ENCODE measurements at regions not wholly inside any gene's neighbourhood (a gene's known extent, or its start where the extent isn't known, plus 50 kb on each side); places are given as distances from the start of the nearest gene placed in this dataset.

DNA sequence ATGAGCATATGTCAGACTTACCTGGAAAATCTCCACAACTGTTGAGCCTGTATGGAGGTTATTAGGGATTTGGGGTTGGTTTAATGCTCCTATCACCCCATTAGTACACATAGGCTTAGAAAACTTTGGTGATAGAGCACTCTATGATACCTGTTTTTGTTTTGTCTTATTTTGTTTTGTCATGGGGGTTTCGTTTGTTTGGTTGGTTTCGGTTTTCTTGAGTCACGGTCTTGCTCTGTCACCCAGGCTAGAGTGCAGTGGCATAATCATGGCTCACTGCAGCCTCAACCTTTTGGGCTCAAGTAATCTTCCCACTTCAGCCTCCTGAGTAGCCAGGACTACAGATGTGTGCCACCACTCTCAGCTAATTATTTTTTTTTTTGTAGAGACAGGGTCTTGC, 70.0 kb downstream of the MZT1 start:
- Histone ChIP-seq H3K27ac (ENCODE audit: low read depth in 1 of 3, low read length in 2 of 3) (no peak overlapping the region), H3K27me3 (ENCODE audit: control insufficient read depth in 3 of 3, insufficient read depth in 3 of 3, low read length in 3 of 3) (no peaks in the 10 kb centered on the region), H3K9me3 (ENCODE audit: control insufficient read depth in 2 of 2, insufficient read depth in 1 of 2, low read depth in 1 of 2, low read length in 1 of 2) (no peaks in the 10 kb centered on the region), H3K4me3 (ENCODE audit: low read depth in 1 of 3, low read length in 3 of 3) (no peak overlapping the region), H3K36me3 (ENCODE audit: control insufficient read depth in 3 of 3, insufficient read depth in 2 of 3, low read depth in 1 of 3, low read length in 3 of 3) (no peaks in the 10 kb centered on the region), H3K4me1 (ENCODE audit: control insufficient read depth in 3 of 3, insufficient read depth in 2 of 3, low read depth in 1 of 3, low read length in 2 of 3) (no peaks in the 10 kb centered on the region)
- no peak for DNase-seq
- WGBS, 3 donors = 80 to 87% (median 87%) methylated on average over 3 of the region's 3 CpGs
- no peak for FAIRE-seq

- no peaks in the 10 kb centered on the region for H3K36me3 ChIP-seq (ENCODE audit: control insufficient read depth in 3 of 3, insufficient read depth in 2 of 3, low read depth in 1 of 3, low read length in 3 of 3)
- H3K27me3 ChIP-seq (ENCODE audit: control insufficient read depth in 3 of 3, insufficient read depth in 3 of 3, low read length in 3 of 3) = no peaks in the 10 kb centered on the region
- no peaks in the 10 kb centered on the region for H3K9me3 ChIP-seq (ENCODE audit: control insufficient read depth in 2 of 2, insufficient read depth in 1 of 2, low read depth in 1 of 2, low read length in 1 of 2)
- H3K4me1 ChIP-seq (ENCODE audit: control insufficient read depth in 3 of 3, insufficient read depth in 2 of 3, low read depth in 1 of 3, low read length in 2 of 3) = no peaks in the 10 kb centered on the region
- WGBS, 3 donors = 84 to 85% (median 85%) methylated on average over 2 of the region's 2 CpGs
- FAIRE-seq = no peak
- DNase-seq = no peak
- no peak overlapping the region for H3K27ac ChIP-seq (ENCODE audit: low read depth in 1 of 3, low read length in 2 of 3)
- H3K4me3 ChIP-seq (ENCODE audit: low read depth in 1 of 3, low read length in 3 of 3) = no peak overlapping the region
Measured at GRCh38 chr13:72656357-72656756, 71.1 kb downstream of the MZT1 start.

DNA sequence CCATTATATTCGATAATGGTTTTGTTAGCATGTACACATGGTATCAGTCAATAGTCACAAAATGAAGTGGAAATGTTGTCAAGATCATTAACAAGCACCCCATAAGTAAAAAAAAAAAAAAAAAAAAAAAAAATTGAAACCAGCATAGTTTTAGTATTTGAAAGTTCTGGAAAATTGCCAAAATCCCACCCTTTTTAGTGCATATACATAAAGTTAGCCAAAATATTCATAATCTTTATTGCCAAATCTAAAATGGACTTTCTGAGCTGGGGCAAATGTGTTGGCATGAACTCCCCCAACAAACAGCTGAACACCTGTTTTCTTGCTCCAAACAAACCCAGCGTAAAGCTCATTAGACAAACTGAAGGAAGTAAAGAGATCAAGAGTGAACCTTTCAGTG, 73.9 kb downstream of the MZT1 start:
- Histone ChIP-seq H3K27me3 (ENCODE audit: control insufficient read depth in 3 of 3, insufficient read depth in 3 of 3, low read length in 3 of 3) (no peaks in the 10 kb centered on the region), H3K9me3 (ENCODE audit: control insufficient read depth in 2 of 2, insufficient read depth in 1 of 2, low read depth in 1 of 2, low read length in 1 of 2) (no peaks in the 10 kb centered on the region), H3K27ac (ENCODE audit: low read depth in 1 of 3, low read length in 2 of 3) (no peak overlapping the region), H3K4me3 (ENCODE audit: low read depth in 1 of 3, low read length in 3 of 3) (no peak overlapping the region), H3K4me1 (ENCODE audit: control insufficient read depth in 3 of 3, insufficient read depth in 2 of 3, low read depth in 1 of 3, low read length in 2 of 3) (no peaks in the 10 kb centered on the region), H3K36me3 (ENCODE audit: control insufficient read depth in 3 of 3, insufficient read depth in 2 of 3, low read depth in 1 of 3, low read length in 3 of 3) (no peaks in the 10 kb centered on the region)
- WGBS, 3 donors = 85 to 86% (median 85%) methylated on average over 2 of the region's 2 CpGs
- FAIRE-seq (no peak), DNase-seq (peak in 1 of 2 donors; percentile 5)

GRCh38 chr13:72652681-72653080, 74.7 kb downstream of the MZT1 start:
- 46 to 63% (median 62%) methylated on average over 2 of the region's 2 CpGs for WGBS, 3 donors

GRCh38 chr13:72651144-72651543, 76.3 kb downstream of the MZT1 start:
- Histone ChIP-seq H3K4me3 (ENCODE audit: low read depth in 1 of 3, low read length in 3 of 3) (no peak overlapping the region), H3K36me3 (ENCODE audit: control insufficient read depth in 3 of 3, insufficient read depth in 2 of 3, low read depth in 1 of 3, low read length in 3 of 3) (no peaks in the 10 kb centered on the region), H3K27me3 (ENCODE audit: control insufficient read depth in 3 of 3, insufficient read depth in 3 of 3, low read length in 3 of 3) (no peaks in the 10 kb centered on the region), H3K9me3 (ENCODE audit: control insufficient read depth in 2 of 2, insufficient read depth in 1 of 2, low read depth in 1 of 2, low read length in 1 of 2) (no peaks in the 10 kb centered on the region), H3K27ac (ENCODE audit: low read depth in 1 of 3, low read length in 2 of 3) (no peak overlapping the region), H3K4me1 (ENCODE audit: control insufficient read depth in 3 of 3, insufficient read depth in 2 of 3, low read depth in 1 of 3, low read length in 2 of 3) (no peaks in the 10 kb centered on the region)
- DNase-seq (peak in 1 of 2 donors; percentile 20), FAIRE-seq (no peak)
- WGBS, 3 donors = 20 to 37% (median 22%) methylated on average over 5 of the region's 5 CpGs

More at GRCh38 chr13:72652681-72653080, 74.7 kb downstream of the MZT1 start:
- H3K36me3 ChIP-seq (ENCODE audit: control insufficient read depth in 3 of 3, insufficient read depth in 2 of 3, low read depth in 1 of 3, low read length in 3 of 3) = no peaks in the 10 kb centered on the region
- no peaks in the 10 kb centered on the region for H3K9me3 ChIP-seq (ENCODE audit: control insufficient read depth in 2 of 2, insufficient read depth in 1 of 2, low read depth in 1 of 2, low read length in 1 of 2)
- DNase-seq (no peak), FAIRE-seq (no peak)
- H3K27me3 ChIP-seq (ENCODE audit: control insufficient read depth in 3 of 3, insufficient read depth in 3 of 3, low read length in 3 of 3) = no peaks in the 10 kb centered on the region
- no peak overlapping the region for H3K4me3 ChIP-seq (ENCODE audit: low read depth in 1 of 3, low read length in 3 of 3)
- no peak overlapping the region for H3K27ac ChIP-seq (ENCODE audit: low read depth in 1 of 3, low read length in 2 of 3)
- H3K4me1 ChIP-seq (ENCODE audit: control insufficient read depth in 3 of 3, insufficient read depth in 2 of 3, low read depth in 1 of 3, low read length in 2 of 3) = no peaks in the 10 kb centered on the region

- 18 to 58% (median 35%) methylated on average over 5 of the region's 5 CpGs for WGBS, 3 donors
- FAIRE-seq (no peak), DNase-seq (peak in 1 of 2 donors; percentile 12)
- H3K27me3 ChIP-seq (ENCODE audit: control insufficient read depth in 3 of 3, insufficient read depth in 3 of 3, low read length in 3 of 3) = no peaks in the 10 kb centered on the region
- H3K4me3 ChIP-seq (ENCODE audit: low read depth in 1 of 3, low read length in 3 of 3) = no peak overlapping the region
- no peak overlapping the region for H3K27ac ChIP-seq (ENCODE audit: low read depth in 1 of 3, low read length in 2 of 3)
- no peaks in the 10 kb centered on the region for H3K4me1 ChIP-seq (ENCODE audit: control insufficient read depth in 3 of 3, insufficient read depth in 2 of 3, low read depth in 1 of 3, low read length in 2 of 3)
- H3K9me3 ChIP-seq (ENCODE audit: control insufficient read depth in 2 of 2, insufficient read depth in 1 of 2, low read depth in 1 of 2, low read length in 1 of 2) = no peaks in the 10 kb centered on the region
- H3K36me3 ChIP-seq (ENCODE audit: control insufficient read depth in 3 of 3, insufficient read depth in 2 of 3, low read depth in 1 of 3, low read length in 3 of 3) = no peaks in the 10 kb centered on the region
Measured at GRCh38 chr13:72650051-72650700, 77.3 kb downstream of the MZT1 start.

DNA sequence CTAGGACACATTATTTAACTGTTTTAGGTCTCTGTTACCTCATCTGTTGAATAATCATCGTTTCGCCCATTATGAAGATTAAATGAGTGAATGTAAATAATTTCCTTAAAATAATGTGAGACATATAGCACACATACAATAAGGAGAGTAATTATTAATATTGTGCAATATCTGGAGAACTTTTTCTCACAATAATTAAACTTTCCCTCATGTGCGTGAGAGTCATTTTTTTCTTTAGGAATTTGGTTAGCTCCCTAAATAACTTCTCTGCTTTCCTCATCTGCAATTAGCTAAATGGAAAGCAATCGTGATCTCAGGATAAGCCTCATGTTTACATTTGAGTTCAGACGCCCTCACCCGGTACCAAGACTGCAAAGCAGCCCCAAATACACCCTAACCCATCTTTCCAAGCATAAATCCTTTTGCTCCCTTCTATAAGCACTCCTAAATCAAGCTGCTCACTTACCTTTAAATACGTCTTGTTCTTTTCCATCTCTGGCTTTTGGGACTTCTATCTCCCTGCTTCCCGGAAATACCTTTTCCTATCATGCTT, 78.8 kb downstream of the MZT1 start:
- no peaks in the 10 kb centered on the region for H3K9me3 ChIP-seq (ENCODE audit: control insufficient read depth in 2 of 2, insufficient read depth in 1 of 2, low read depth in 1 of 2, low read length in 1 of 2)
- H3K4me1 ChIP-seq (ENCODE audit: control insufficient read depth in 3 of 3, insufficient read depth in 2 of 3, low read depth in 1 of 3, low read length in 2 of 3) = no peaks in the 10 kb centered on the region
- DNase-seq (peak; percentile 5 to 6), FAIRE-seq (no peak)
- H3K27ac ChIP-seq (ENCODE audit: low read depth in 1 of 3, low read length in 2 of 3) = no peak overlapping the region
- no peak overlapping the region for H3K4me3 ChIP-seq (ENCODE audit: low read depth in 1 of 3, low read length in 3 of 3)
- H3K27me3 ChIP-seq (ENCODE audit: control insufficient read depth in 3 of 3, insufficient read depth in 3 of 3, low read length in 3 of 3) = no peaks in the 10 kb centered on the region
- no peaks in the 10 kb centered on the region for H3K36me3 ChIP-seq (ENCODE audit: control insufficient read depth in 3 of 3, insufficient read depth in 2 of 3, low read depth in 1 of 3, low read length in 3 of 3)
- WGBS, 3 donors = 50 to 62% (median 61%) methylated on average over 8 of the region's 8 CpGs

DNA sequence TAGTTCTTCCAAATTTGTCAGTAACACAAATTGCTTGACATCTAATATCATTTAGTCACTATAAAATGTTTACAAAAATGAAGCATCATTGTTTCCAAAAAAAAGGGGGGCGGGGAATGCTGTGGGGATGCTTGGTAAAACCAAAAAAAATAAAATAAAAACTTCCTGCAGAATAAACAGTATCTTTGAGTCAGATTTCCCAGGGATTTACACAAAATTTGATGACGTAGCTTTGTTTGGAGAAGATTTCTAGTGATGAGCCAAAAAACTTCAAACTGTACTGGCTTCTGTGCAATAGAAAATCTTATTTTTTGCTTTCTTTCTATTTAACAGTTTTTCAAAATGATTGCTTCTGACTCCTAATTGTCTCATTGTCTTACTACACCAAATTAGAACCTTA, 80.0 kb downstream of the MZT1 start:
- no peaks in the 10 kb centered on the region for H3K36me3 ChIP-seq (ENCODE audit: control insufficient read depth in 3 of 3, insufficient read depth in 2 of 3, low read depth in 1 of 3, low read length in 3 of 3)
- 67 to 84% (median 81%) methylated on average over 2 of the region's 2 CpGs for WGBS, 3 donors
- DNase-seq (no peak), FAIRE-seq (no peak)
- no peak overlapping the region for H3K4me3 ChIP-seq (ENCODE audit: low read depth in 1 of 3, low read length in 3 of 3)
- no peaks in the 10 kb centered on the region for H3K4me1 ChIP-seq (ENCODE audit: control insufficient read depth in 3 of 3, insufficient read depth in 2 of 3, low read depth in 1 of 3, low read length in 2 of 3)
- H3K27me3 ChIP-seq (ENCODE audit: control insufficient read depth in 3 of 3, insufficient read depth in 3 of 3, low read length in 3 of 3) = no peaks in the 10 kb centered on the region
- no peak overlapping the region for H3K27ac ChIP-seq (ENCODE audit: low read depth in 1 of 3, low read length in 2 of 3)
- no peaks in the 10 kb centered on the region for H3K9me3 ChIP-seq (ENCODE audit: control insufficient read depth in 2 of 2, insufficient read depth in 1 of 2, low read depth in 1 of 2, low read length in 1 of 2)

DNA sequence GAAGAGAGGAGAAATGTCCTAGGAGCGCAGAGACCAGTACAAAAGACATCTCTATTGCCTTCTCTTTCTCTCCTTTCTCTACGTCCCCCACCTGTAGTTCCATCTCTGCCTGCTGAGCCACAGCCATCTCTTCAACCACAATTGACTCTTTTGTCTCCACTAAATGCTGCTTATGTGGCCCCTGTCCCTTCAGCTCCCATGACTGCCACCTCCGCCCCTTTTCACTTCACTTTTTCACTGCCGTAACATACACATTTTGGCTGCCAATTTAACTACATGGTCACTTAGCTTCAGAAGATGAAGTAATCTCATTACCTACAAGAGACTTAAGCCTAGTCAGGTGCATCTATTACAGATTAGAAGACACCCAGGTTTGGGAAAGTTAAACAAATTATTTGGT, 81.9 kb downstream of the MZT1 start:
- Histone ChIP-seq H3K27ac (ENCODE audit: low read depth in 1 of 3, low read length in 2 of 3) (no peak overlapping the region), H3K4me1 (ENCODE audit: control insufficient read depth in 3 of 3, insufficient read depth in 2 of 3, low read depth in 1 of 3, low read length in 2 of 3) (no peaks in the 10 kb centered on the region), H3K9me3 (ENCODE audit: control insufficient read depth in 2 of 2, insufficient read depth in 1 of 2, low read depth in 1 of 2, low read length in 1 of 2) (no peaks in the 10 kb centered on the region), H3K27me3 (ENCODE audit: control insufficient read depth in 3 of 3, insufficient read depth in 3 of 3, low read length in 3 of 3) (no peaks in the 10 kb centered on the region), H3K4me3 (ENCODE audit: low read depth in 1 of 3, low read length in 3 of 3) (no peak overlapping the region), H3K36me3 (ENCODE audit: control insufficient read depth in 3 of 3, insufficient read depth in 2 of 3, low read depth in 1 of 3, low read length in 3 of 3) (no peaks in the 10 kb centered on the region)
- WGBS, 3 donors = 89 to 91% (median 91%) methylated on average over 4 of the region's 4 CpGs
- DNase-seq (no peak), FAIRE-seq (no peak)

All from small intestine (tissue), 7 donors.